ENCODE measurements at regions not wholly inside any gene's neighbourhood (a gene's known extent, or its start where the extent isn't known, plus 50 kb on each side); places are given as distances from the start of the nearest gene placed in this dataset.

- Histone ChIP-seq H3K27ac (ENCODE audit: control insufficient read depth, insufficient read depth, low read length) (no peak overlapping the region), H3K27me3 (ENCODE audit: control insufficient read depth, extremely low read depth, insufficient read depth, low read length) (no peaks in the 10 kb centered on the region), H3K4me3 (ENCODE audit: control insufficient read depth in 2 of 3, extremely low read depth in 1 of 3, insufficient read depth in 2 of 3, low read depth in 1 of 3, low read length in 3 of 3) (no peak overlapping the region), H4K20me1 (ENCODE audit: control insufficient read depth, extremely low read depth, insufficient read depth, low read length) (no peaks in the 10 kb centered on the region), H3K4me1 (ENCODE audit: control insufficient read depth, extremely low read depth, insufficient read depth, low read length) (no peaks in the 10 kb centered on the region), H3K79me2 (ENCODE audit: control insufficient read depth, insufficient read depth, low read length) (no peaks in the 10 kb centered on the region), H3K4me2 (ENCODE audit: control insufficient read depth, extremely low read depth, insufficient read depth, low read depth, low read length) (no peak overlapping the region), H3K9me3 (ENCODE audit: control insufficient read depth, low read depth, low read length) (no peaks in the 10 kb centered on the region), H3K9me1 (ENCODE audit: control insufficient read depth, extremely low read depth, insufficient read depth, low read length) (no peaks in the 10 kb centered on the region), H2AFZ (ENCODE audit: control insufficient read depth, low read length) (no peak overlapping the region), H3K9ac (ENCODE audit: control insufficient read depth, extremely low read depth, insufficient read depth, low read length) (no peak overlapping the region), H3K36me3 (ENCODE audit: control insufficient read depth in 2 of 2, extremely low read depth in 1 of 2, insufficient read depth in 2 of 2, low read length in 2 of 2) (no peaks in the 10 kb centered on the region)
- dilution Hi-C loops (cut with MboI; ENCODE audit: extremely low pct_ligation_motif_present, low sequenced_read_pairs): no loop called here
- FAIRE-seq: no peak
- TF ChIP-seq CTCF (optimal IDR thresholded peaks at IDR 0.05 in 1 of 3, IDR thresholded peaks at IDR 0.05 in 1 of 3, conservative IDR thresholded peaks at IDR 0.05 in 1 of 3; ENCODE audit: extremely low read depth in 1 of 3, insufficient read depth in 2 of 3, low read length in 3 of 3) (no peak), EZH2 (IDR thresholded peaks at IDR 0.05; ENCODE audit: low read length) (no peak)
- no peak for DNase-seq (ENCODE audit: low read depth, low spot score)
These were observed 244.3 kb upstream of the KCND2 start for GRCh38 chr7:120028636-120029035.

- H3K27me3 ChIP-seq (ENCODE audit: control insufficient read depth, extremely low read depth, insufficient read depth, low read length): no peaks in the 10 kb centered on the region
- FAIRE-seq (no peak), DNase-seq (ENCODE audit: low read depth, low spot score) (no peak)
- dilution Hi-C loops (cut with MboI; ENCODE audit: extremely low pct_ligation_motif_present, low sequenced_read_pairs): no loop called here
- H2AFZ ChIP-seq (ENCODE audit: control insufficient read depth, low read length): no peak overlapping the region
- no peak overlapping the region for H3K4me3 ChIP-seq (ENCODE audit: control insufficient read depth in 2 of 3, extremely low read depth in 1 of 3, insufficient read depth in 2 of 3, low read depth in 1 of 3, low read length in 3 of 3)
- TF ChIP-seq CTCF (optimal IDR thresholded peaks at IDR 0.05 in 1 of 3, IDR thresholded peaks at IDR 0.05 in 1 of 3, conservative IDR thresholded peaks at IDR 0.05 in 1 of 3; ENCODE audit: extremely low read depth in 1 of 3, insufficient read depth in 2 of 3, low read length in 3 of 3) (no peak), EZH2 (IDR thresholded peaks at IDR 0.05; ENCODE audit: low read length) (no peak)
- no peak overlapping the region for H3K27ac ChIP-seq (ENCODE audit: control insufficient read depth, insufficient read depth, low read length)
- no peaks in the 10 kb centered on the region for H3K36me3 ChIP-seq (ENCODE audit: control insufficient read depth in 2 of 2, extremely low read depth in 1 of 2, insufficient read depth in 2 of 2, low read length in 2 of 2)
- no peaks in the 10 kb centered on the region for H4K20me1 ChIP-seq (ENCODE audit: control insufficient read depth, extremely low read depth, insufficient read depth, low read length)
- H3K9me3 ChIP-seq (ENCODE audit: control insufficient read depth, low read depth, low read length): no peaks in the 10 kb centered on the region
- no peaks in the 10 kb centered on the region for H3K9me1 ChIP-seq (ENCODE audit: control insufficient read depth, extremely low read depth, insufficient read depth, low read length)
- H3K4me1 ChIP-seq (ENCODE audit: control insufficient read depth, extremely low read depth, insufficient read depth, low read length): no peaks in the 10 kb centered on the region
- H3K79me2 ChIP-seq (ENCODE audit: control insufficient read depth, insufficient read depth, low read length): no peaks in the 10 kb centered on the region
- no peak overlapping the region for H3K9ac ChIP-seq (ENCODE audit: control insufficient read depth, extremely low read depth, insufficient read depth, low read length)
- H3K4me2 ChIP-seq (ENCODE audit: control insufficient read depth, extremely low read depth, insufficient read depth, low read depth, low read length): no peak overlapping the region
These were observed 242.1 kb upstream of the KCND2 start for GRCh38 chr7:120030876-120031275.

Measured in keratinocyte (primary cell).